Esophagus mucosa (tissue), 1 donor: ENCODE measurements at regions not wholly inside any gene's neighbourhood (a gene's known extent, or its start where the extent isn't known, plus 50 kb on each side); places are given as distances from the start of the nearest gene placed in this dataset.

Source experiments
- ATAC-seq: fragments of 200-7000 bp; cut with Tn5 transposase; one replicate; pipeline ENCODE4 v1.9.1; 2020
- donor health status: DM: yes; HTN: yes; CAD: no.

GRCh38 chr1:30638086-30638485 is 85.3 kb downstream of the MATN1 start:
- ATAC-seq, result no peak

DNA sequence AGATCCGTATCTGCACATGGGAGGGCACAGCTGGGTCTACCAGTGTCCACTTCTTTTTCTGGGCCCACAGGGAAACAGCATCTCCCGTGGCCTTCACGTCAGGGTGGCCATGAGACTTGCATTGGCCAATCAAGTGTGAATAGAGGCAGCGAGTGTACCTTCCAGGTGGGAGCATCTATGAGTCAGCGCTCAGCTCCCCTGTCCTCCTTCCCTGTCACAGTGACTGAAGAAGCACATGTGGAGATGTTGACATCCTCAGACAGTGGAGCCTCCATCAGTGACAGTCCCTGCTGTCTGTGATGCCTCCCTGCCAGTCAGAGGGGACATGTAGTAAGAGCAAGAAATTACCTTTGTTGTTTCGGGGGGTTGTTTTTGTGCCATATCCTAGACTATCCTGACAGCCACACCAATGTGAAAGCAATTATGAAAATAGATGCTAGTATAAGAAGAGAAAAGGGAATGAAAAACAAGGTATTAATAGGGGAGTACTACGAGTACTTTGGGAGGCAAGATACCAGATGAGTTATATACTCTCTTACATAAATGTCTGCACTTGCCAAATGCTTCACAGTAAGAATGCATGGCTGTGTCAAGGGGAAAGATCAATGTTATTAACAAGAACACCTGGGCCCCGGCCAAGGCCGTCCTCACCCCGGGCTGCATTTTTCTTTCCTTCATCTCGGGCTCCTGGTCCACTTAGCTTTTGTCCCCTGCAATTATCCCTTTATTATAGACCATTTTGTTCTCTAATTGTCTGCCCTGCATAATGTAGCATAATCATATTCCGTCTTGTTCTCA is 86.0 kb downstream of the MATN1 start:
- ATAC-seq, result no peak

DNA sequence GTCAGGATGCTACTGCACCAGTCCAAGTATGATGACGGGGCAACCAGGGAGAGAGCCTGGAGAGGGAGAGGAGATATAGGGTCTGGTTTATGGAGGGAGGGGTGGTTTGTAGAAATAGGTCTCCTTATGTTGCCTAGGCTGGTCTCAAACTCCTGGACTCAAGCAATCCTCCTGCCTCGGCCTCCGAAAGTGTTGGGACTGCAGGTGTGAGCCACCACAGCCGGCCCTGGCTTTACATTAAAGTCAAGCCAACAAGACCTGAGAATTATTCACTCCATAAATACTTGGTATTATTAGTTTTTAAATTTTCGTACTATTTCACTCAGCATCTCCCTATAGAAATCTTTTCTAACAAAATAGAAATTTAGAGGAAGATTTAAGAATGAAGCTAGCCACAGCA is 86.8 kb downstream of the MATN1 start:
- ATAC-seq, result no peak

DNA sequence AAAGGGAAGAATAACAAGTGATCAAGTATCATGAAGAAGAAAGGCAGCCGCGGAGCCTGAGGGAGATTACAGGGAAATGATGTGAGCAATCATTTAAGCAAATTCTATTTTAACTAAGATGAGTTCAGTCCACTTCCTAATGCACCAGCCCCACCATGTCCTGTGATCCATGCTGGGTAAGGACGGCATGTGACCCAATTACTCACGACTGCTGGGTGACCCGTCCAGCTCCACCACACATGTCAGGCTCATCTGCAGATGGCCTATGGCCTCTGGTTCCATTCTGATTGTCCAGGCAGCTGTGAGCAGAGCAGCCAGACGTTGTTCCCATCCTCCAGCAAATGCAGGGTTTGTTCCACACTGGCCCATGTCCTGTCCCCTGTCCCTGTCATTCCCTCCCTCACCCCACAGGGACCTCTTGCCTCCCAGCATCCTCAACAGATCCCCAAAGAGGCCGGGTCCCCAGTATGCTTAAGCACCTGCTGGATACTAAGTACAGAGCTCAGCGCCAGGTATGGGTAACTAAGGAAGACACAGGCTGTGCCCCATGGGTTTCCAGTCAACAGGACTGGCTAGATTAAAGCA is 87.9 kb downstream of the MATN1 start:
- no peak for ATAC-seq

DNA sequence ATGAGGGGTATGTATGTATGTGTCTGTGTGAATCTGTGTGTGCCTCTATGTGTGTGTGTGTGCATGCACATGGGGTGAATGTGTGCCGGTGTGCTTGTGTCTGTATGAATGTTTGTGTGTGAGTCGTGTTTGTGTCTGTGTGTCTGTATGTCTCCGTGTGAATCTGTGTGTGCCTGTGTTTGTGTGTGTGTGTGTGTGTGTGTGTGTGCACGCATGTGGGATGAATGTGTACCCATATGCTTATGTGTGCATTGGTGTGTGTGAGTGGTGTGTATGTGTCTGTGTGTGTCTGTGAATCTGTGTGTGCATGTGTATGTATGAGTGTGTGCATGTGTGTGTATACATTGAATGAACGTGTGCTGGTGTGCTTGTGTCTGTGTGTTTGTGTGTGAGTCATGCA is 88.9 kb downstream of the MATN1 start:
- no peak for ATAC-seq

DNA sequence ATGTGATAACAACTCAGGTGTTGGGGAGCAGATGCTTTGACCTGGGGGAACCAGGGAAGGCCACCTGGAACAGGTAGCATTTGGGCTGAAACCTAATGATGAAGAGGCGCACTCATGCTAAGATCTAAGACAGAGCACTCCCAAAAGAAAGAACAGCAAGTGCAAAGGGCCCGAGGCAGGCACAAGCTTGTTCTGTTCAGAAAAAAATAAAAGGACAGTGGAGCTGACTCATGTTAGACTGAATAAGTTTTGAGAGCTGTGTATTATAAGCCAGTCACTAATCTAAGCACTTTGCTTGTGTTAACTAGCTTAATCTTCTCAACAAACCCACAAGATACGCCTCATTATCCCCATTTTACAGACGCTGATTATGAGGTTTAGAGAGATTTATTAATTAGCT is 90.1 kb downstream of the MATN1 start:
- ATAC-seq, result peak; percentile 51

- no peak for ATAC-seq
These were observed 90.9 kb downstream of the MATN1 start for GRCh38 chr1:30632481-30632880.

GRCh38 chr1:30631700-30632099 is 91.7 kb downstream of the MATN1 start:
- no peak for ATAC-seq

DNA sequence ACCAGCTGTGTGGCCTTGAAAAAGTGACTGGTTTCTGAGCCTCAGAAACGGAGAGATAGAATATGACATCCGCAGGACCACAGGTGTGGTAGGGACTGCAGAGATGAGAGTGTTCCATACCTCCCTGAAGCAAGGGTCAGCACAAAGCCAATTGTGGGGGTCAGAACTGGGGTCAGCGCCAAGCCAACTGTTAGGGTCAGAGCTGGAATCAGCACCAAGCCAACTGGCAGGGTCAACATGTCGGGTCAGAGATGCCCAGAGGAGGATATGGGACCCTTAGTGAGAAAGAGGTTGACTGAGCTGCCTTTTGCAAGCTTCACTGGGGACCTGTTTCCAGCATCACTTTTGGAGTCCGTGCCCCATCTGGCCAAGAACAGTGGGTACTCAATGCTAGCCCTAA is 93.9 kb downstream of the MATN1 start:
- no peak for ATAC-seq

GRCh38 chr1:30627994-30628393 is 95.4 kb downstream of the MATN1 start:
- no peak for ATAC-seq

GRCh38 chr1:30627206-30627605 is 96.2 kb downstream of the MATN1 start:
- ATAC-seq, result no peak

GRCh38 chr1:30623431-30623830 is 100.0 kb downstream of the MATN1 start:
- no peak for ATAC-seq

- no peak for ATAC-seq
These were observed 103.8 kb downstream of the MATN1 start for GRCh38 chr1:30619619-30620018.

- peak; percentile 72 for ATAC-seq
These were observed 105.0 kb downstream of the MATN1 start for GRCh38 chr1:30618335-30618747.

GRCh38 chr1:30616759-30617158 is 106.6 kb downstream of the MATN1 start:
- no peak for ATAC-seq

DNA sequence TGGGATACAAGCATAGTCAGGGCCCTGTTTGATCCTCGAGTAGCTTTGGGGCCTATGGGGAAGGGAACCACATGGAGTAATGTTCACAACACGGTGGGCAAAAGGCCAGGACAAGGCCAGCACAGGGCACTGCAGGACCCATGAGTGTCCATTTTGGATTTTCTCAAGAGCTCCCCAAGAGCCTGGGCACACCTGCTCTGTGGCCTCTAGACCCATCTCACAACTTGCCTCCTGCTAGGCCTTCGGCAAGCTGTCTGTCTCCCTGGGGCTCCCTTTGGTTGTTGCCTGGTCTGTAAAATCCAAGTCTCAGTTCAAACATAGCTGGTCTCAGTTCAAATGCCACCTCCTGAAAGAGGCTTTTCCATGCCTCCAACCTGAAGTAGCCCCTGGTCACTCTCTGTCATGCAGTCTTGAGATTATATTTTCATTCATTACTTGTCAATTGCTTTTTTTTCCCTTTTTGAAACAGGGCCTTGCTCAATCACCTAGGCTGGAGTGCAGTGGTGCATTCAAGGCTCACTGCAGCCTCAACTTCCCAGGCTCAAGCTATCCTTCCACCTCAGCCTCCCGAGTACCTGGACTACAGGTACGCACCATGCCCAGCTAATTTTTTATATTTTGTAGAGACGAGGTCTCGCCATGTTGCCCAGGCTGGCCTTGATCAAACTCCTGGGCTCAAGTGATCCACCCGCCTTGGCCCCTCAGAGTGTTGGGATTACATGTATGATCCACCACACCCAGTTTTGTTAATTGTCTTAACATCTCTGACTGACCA is 107.4 kb downstream of the MATN1 start:
- ATAC-seq, result no peak

DNA sequence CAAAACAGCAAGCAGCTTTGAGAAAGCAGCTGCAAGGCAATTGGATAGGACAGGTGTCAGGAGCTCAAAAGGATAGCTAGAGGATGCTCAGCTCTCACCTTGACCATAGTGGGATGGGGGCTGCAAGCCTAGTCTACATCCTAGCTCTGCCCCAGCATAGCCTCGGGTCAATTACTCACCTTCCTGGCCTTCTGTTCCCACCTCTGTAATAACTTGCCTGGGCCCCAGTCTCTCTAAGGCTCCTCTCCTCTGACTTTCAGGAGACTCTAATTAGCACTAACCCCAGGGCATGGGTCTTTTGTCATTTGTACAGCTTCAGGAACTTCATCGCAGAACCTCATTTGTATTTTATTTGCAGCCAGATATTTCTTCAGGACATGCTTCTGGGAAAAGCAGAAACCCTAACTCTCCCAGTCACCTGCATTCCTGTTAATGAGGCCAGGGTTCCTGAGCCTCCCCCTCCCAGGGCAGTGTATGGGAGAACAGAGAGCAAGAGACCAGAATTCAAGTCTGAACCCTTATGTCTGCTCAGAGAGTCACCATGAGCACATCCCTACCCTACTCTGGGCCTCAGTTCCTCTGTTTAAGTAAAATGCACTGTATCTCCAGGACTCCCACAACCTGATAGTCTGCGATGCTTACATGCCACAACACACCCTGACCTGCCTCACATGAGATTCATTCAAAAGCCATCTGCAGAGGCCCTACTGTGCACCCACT is 108.1 kb downstream of the MATN1 start:
- no peak for ATAC-seq

GRCh38 chr1:30613188-30613587 is 110.2 kb downstream of the MATN1 start:
- no peak for ATAC-seq

DNA sequence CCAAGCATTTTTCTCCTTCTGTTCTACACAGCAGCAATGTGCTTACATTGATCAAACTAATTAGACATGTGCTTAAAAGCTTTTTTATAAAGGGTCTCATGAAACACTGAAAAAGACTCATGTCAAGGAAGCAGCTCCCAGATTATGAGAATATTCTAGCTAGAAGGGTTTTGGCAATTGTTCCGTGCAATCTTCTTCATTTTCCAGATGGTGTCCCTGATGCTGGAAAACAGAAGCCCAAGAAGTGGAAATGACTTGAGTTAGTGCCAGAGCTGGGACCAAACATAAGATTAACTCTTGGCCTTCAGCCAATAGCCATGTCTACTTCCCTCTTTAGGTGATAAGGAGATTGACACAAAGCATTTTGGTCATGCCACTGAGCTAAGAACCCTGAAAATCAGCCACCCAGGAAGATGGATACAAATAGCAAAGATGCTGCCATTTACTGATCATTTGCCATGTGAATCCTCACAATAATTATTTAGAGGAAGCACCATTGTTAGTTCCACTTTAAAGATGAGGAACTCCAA is 110.8 kb downstream of the MATN1 start:
- ATAC-seq, result no peak

GRCh38 chr1:30611741-30612309 is 111.6 kb downstream of the MATN1 start:
- no peak for ATAC-seq

GRCh38 chr1:30610917-30611316 is 112.5 kb downstream of the MATN1 start:
- no peak for ATAC-seq

DNA sequence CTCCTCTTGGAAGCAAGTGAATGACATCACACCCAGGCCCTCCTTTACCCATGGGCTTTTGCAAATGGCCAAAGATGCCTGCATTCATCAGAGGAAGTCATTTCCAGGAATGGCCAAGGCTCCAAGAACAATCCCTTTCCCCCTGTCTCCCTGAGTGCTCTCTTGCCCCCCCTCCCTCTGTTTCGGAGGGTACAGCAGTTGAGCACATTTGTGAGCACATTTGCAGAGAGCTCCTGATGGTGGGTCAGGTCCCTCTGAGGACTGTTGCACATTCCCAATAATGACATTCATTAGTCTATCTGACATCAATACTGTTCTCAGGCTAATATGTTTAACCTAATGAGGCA is 113.4 kb downstream of the MATN1 start:
- no peak for ATAC-seq
